GM12892 (cell line): ENCODE measurements at regions not wholly inside any gene's neighbourhood (a gene's known extent, or its start where the extent isn't known, plus 50 kb on each side); places are given as distances from the start of the nearest gene placed in this dataset.

Experiments used
- DNase-seq: peaks from one replicate; pipeline ENCODE4 v3.0.0; 2011; ENCODE audit not compliant: insufficient read length
- FAIRE-seq: peaks from 2 replicates; lab custom pipeline; 2011; peaks lifted over from hg19 to GRCh38; lab: Jason Lieb, UNC
- POLR2A ChIP-seq: IDR thresholded peaks from 2 replicates; pipeline ENCODE4 v1.6.1; 2011; ENCODE audit warnings: low read depth, low read length, control low read depth
- POLR2AphosphoS5 ChIP-seq: IDR thresholded peaks from 2 replicates; pipeline ENCODE4 v1.6.1; 2011; ENCODE audit warnings: low read depth, low read length, control low read depth
- TAF1 ChIP-seq: IDR thresholded peaks from 2 replicates; pipeline ENCODE4 v1.6.1; 2011; ENCODE audit warnings: low read depth, mild to moderate bottlenecking, control low read depth, low read length, borderline replicate concordance

GRCh38 chr13:77969299-77969698, 50.7 kb upstream of the EDNRB start:
- FAIRE-seq (no peak), DNase-seq (no peak)
- TF ChIP-seq TAF1 (no peak), POLR2A (no peak), POLR2AphosphoS5 (no peak)
